Lower lobe of right lung (tissue), 2 donors: ENCODE measurements at regions not wholly inside any gene's neighbourhood (a gene's known extent, or its start where the extent isn't known, plus 50 kb on each side); places are given as distances from the start of the nearest gene placed in this dataset.

Source experiments
- ATAC-seq, 2 donors: fragments of 200-7000 bp; cut with Tn5 transposase; one replicate each; pipeline ENCODE4 v1.9.1; 2020 to 2022; ENCODE audit warnings: mild to moderate bottlenecking in 2 of 2, moderate library complexity in 2 of 2
- DNase-seq: peaks from one replicate; pipeline ENCODE4 v3.0.0-alpha.2; 2020
- H3K27ac ChIP-seq: fragments of 200-600 bp; one replicate; pipeline ENCODE4 v1.8.0; 2022
- H3K27me3 ChIP-seq: fragments of 200-600 bp; one replicate; pipeline ENCODE4 v1.8.0; 2022; ENCODE audit warnings: low read depth
- H3K36me3 ChIP-seq: fragments of 200-600 bp; one replicate; pipeline ENCODE4 v1.8.0; 2022; ENCODE audit warnings: mild to moderate bottlenecking
- H3K4me1 ChIP-seq: fragments of 200-600 bp; one replicate; pipeline ENCODE4 v1.8.0; 2022
- H3K4me3 ChIP-seq: fragments of 200-600 bp; one replicate; pipeline ENCODE4 v1.8.0; 2022; ENCODE audit warnings: mild to moderate bottlenecking
- H3K9me3 ChIP-seq: fragments of 200-600 bp; one replicate; pipeline ENCODE4 v1.8.0; 2022
- CTCF ChIP-seq: fragments of 200-600 bp; IDR thresholded peaks from one replicate; pipeline ENCODE4 v1.8.0; 2022; ENCODE audit warnings: antibody characterized with exemption, mild to moderate bottlenecking
- intact Hi-C: fragments of 100-400 bp; cut with DNase I; formaldehyde crosslinking; loops from one replicate; pipeline ENCODE4 v1.11.0; 2022
- donor health status: DM: no; HTN: yes; CAD: no; lungs with severe emphysema.

- Histone ChIP-seq H3K4me1 (no peaks in the 10 kb centered on the region), H3K4me3 (no peak overlapping the region), H3K36me3 (no peaks in the 10 kb centered on the region), H3K9me3 (no peaks in the 10 kb centered on the region), H3K27me3 (no peaks in the 10 kb centered on the region), H3K27ac (no peak overlapping the region)
- intact Hi-C loops = no loop called here
- no peak for TF ChIP-seq CTCF
- DNase-seq (no peak), ATAC-seq (no peak)
Measured at GRCh38 chr21:16169779-16170178, 440.0 kb downstream of the USP25 start.

GRCh38 chr21:16176570-16176969 is 446.8 kb downstream of the USP25 start:
- no peaks in the 10 kb centered on the region for H3K4me1 ChIP-seq
- ATAC-seq = no peak
- no peak overlapping the region for H3K4me3 ChIP-seq

GRCh38 chr21:16177532-16177931 is 447.8 kb downstream of the USP25 start:
- DNase-seq (no peak), ATAC-seq (no peak)

More at GRCh38 chr21:16176570-16176969, 446.8 kb downstream of the USP25 start:
- Histone ChIP-seq H3K9me3 (no peaks in the 10 kb centered on the region), H3K27ac (no peak overlapping the region), H3K36me3 (no peaks in the 10 kb centered on the region), H3K27me3 (no peaks in the 10 kb centered on the region)
- DNase-seq = no peak
- no peak for TF ChIP-seq CTCF
- intact Hi-C loops = no loop called here

GRCh38 chr21:16179773-16180172 is 450.0 kb downstream of the USP25 start:
- no peak for DNase-seq
- ATAC-seq = no peak
- no peaks in the 10 kb centered on the region for H3K27me3 ChIP-seq
- no peaks in the 10 kb centered on the region for H3K4me1 ChIP-seq
- no peak overlapping the region for H3K4me3 ChIP-seq
- no peaks in the 10 kb centered on the region for H3K36me3 ChIP-seq
- no peak overlapping the region for H3K27ac ChIP-seq
- no peak for TF ChIP-seq CTCF
- intact Hi-C loops = no loop called here
- H3K9me3 ChIP-seq = no peaks in the 10 kb centered on the region

More at GRCh38 chr21:16177532-16177931, 447.8 kb downstream of the USP25 start:
- Histone ChIP-seq H3K27me3 (no peaks in the 10 kb centered on the region), H3K27ac (no peak overlapping the region), H3K4me1 (no peaks in the 10 kb centered on the region), H3K9me3 (no peaks in the 10 kb centered on the region), H3K36me3 (no peaks in the 10 kb centered on the region), H3K4me3 (no peak overlapping the region)
- intact Hi-C loops = no loop called here
- no peak for TF ChIP-seq CTCF

GRCh38 chr21:16180614-16181013 is 450.8 kb downstream of the USP25 start:
- ATAC-seq (no peak), DNase-seq (no peak)
- Histone ChIP-seq H3K4me3 (no peak overlapping the region), H3K4me1 (no peaks in the 10 kb centered on the region), H3K27me3 (no peaks in the 10 kb centered on the region), H3K27ac (no peak overlapping the region), H3K9me3 (no peaks in the 10 kb centered on the region), H3K36me3 (no peaks in the 10 kb centered on the region)
- TF ChIP-seq CTCF = no peak
- intact Hi-C loops = no loop called here

GRCh38 chr21:16181018-16181417 is 451.2 kb downstream of the USP25 start:
- no peaks in the 10 kb centered on the region for H3K4me1 ChIP-seq
- no peak for TF ChIP-seq CTCF
- intact Hi-C loops = no loop called here
- no peaks in the 10 kb centered on the region for H3K36me3 ChIP-seq
- H3K27ac ChIP-seq = no peak overlapping the region
- no peaks in the 10 kb centered on the region for H3K27me3 ChIP-seq
- DNase-seq = no peak
- H3K4me3 ChIP-seq = no peak overlapping the region
- H3K9me3 ChIP-seq = no peaks in the 10 kb centered on the region
- ATAC-seq = no peak
